IPS-NIHi11 (cell line): ENCODE measurements at regions not wholly inside any gene's neighbourhood (a gene's known extent, or its start where the extent isn't known, plus 50 kb on each side); places are given as distances from the start of the nearest gene placed in this dataset.
"Not testable (repeated sequence)": the region's sequence is repeated elsewhere in the genome, so short reads cannot be mapped to it uniquely, and the experiment has no call there.

ENCODE experiments used
- DNase-seq: peaks from one replicate; pipeline ENCODE4 v3.0.0; 2012; ENCODE audit warnings: mixed read lengths, low spot score

- no peak for DNase-seq
Observed at GRCh38 chr2:122019724-122020123, 264.3 kb downstream of the TSN start.

- no peak for DNase-seq
Observed at GRCh38 chr2:122020377-122020776, 264.9 kb downstream of the TSN start.

- no peak for DNase-seq
Observed at GRCh38 chr2:122021941-122022340, 266.5 kb downstream of the TSN start.

- DNase-seq: no peak
Observed at GRCh38 chr2:122022531-122022930, 267.1 kb downstream of the TSN start.

- no peak for DNase-seq
Observed at GRCh38 chr2:122023059-122023864, 267.8 kb downstream of the TSN start.

GRCh38 chr2:122027510-122028217 is 272.2 kb downstream of the TSN start:
- DNase-seq: no peak

GRCh38 chr2:122028371-122029100 is 273.1 kb downstream of the TSN start:
- no peak for DNase-seq

- DNase-seq: no peak
Observed at GRCh38 chr2:122029456-122029855, 274.0 kb downstream of the TSN start.

- DNase-seq: no peak
Observed at GRCh38 chr2:122029945-122030344, 274.5 kb downstream of the TSN start.

GRCh38 chr2:122031544-122032263 is 276.3 kb downstream of the TSN start:
- DNase-seq: no peak

- no peak for DNase-seq
Observed at GRCh38 chr2:122032264-122032645, 276.8 kb downstream of the TSN start.

- DNase-seq: no peak
Observed at GRCh38 chr2:122033778-122034177, 278.3 kb downstream of the TSN start.

- DNase-seq: no peak
Observed at GRCh38 chr2:122034344-122034743, 278.9 kb downstream of the TSN start.

- DNase-seq: no peak
Observed at GRCh38 chr2:122034777-122035176, 279.3 kb downstream of the TSN start.

- not testable (repeated sequence) for DNase-seq
Observed at GRCh38 chr2:122038816-122039215, 283.4 kb downstream of the TSN start.

- no peak for DNase-seq
Observed at GRCh38 chr2:122041455-122041854, 286.0 kb downstream of the TSN start.

- DNase-seq: not testable (repeated sequence)
Observed at GRCh38 chr2:122051659-122052058, 296.2 kb downstream of the TSN start.

GRCh38 chr2:122055521-122055931 is 300.1 kb downstream of the TSN start:
- no peak for DNase-seq

GRCh38 chr2:122056853-122057252 is 301.4 kb downstream of the TSN start:
- DNase-seq: no peak

GRCh38 chr2:122061206-122061605 is 305.8 kb downstream of the TSN start:
- peak; percentile 16 for DNase-seq

GRCh38 chr2:122061831-122062230 is 306.4 kb downstream of the TSN start:
- no peak for DNase-seq

GRCh38 chr2:122062506-122062905 is 307.1 kb downstream of the TSN start:
- DNase-seq: no peak
